Activated T-helper 2 cell treated with anti-CD3 and anti-CD28 coated beads, Interferon-gamma antibody, Interleukin-2, Interleukin-4, amounts not matched to agents 10 μg/mL and 5 μg/mL and 100 μg/mL, durations not matched to agents 14 hours and 24 hours and 36 hours (primary cell): ENCODE measurements at regions not wholly inside any gene's neighbourhood (a gene's known extent, or its start where the extent isn't known, plus 50 kb on each side); places are given as distances from the start of the nearest gene placed in this dataset.
"Not testable (repeated sequence)": the region's sequence is repeated elsewhere in the genome, so short reads cannot be mapped to it uniquely, and the experiment has no call there.

ENCODE experiments used
- DNase-seq: peaks from one replicate; pipeline ENCODE4 v3.0.0; 2021; ENCODE audit warnings: low spot score
- H3K27ac Mint-ChIP-seq: one replicate; pipeline ENCODE4 v1.8.0; 2021; ENCODE audit warnings: mixed read lengths
- H3K27me3 Mint-ChIP-seq: one replicate; pipeline ENCODE4 v1.8.0; 2021; ENCODE audit warnings: low read depth, mixed read lengths
- H3K36me3 Mint-ChIP-seq: one replicate; pipeline ENCODE4 v1.8.0; 2021; ENCODE audit warnings: low read depth, mixed read lengths
- H3K4me1 Mint-ChIP-seq: one replicate; pipeline ENCODE4 v1.8.0; 2021; ENCODE audit warnings: low read depth, mixed read lengths
- H3K4me3 Mint-ChIP-seq: one replicate; pipeline ENCODE4 v1.8.0; 2021; ENCODE audit warnings: low read depth, mild to moderate bottlenecking, moderate library complexity, mixed read lengths
- H3K9me3 Mint-ChIP-seq: one replicate; pipeline ENCODE4 v1.8.0; 2021; ENCODE audit warnings: mixed read lengths
- intact Hi-C: fragments of 100-400 bp; cut with micrococcal nuclease; formaldehyde crosslinking; loops from one replicate; pipeline ENCODE4 v1.15.1; 2023

- H3K27me3 Mint-ChIP-seq: no peaks in the 10 kb centered on the region
- peaks cover 43% of the 10 kb centered on the region for H3K9me3 Mint-ChIP-seq
- DNase-seq: no peak
- no peak overlapping the region for H3K27ac Mint-ChIP-seq
- no peaks in the 10 kb centered on the region for H3K36me3 Mint-ChIP-seq
- no peak overlapping the region for H3K4me3 Mint-ChIP-seq
- intact Hi-C loops: no loop called here
- no peaks in the 10 kb centered on the region for H3K4me1 Mint-ChIP-seq
These were observed 776.6 kb downstream of the ZNF385D start for GRCh38 chr3:20974396-20974795.

- H3K4me1 Mint-ChIP-seq, H3K36me3 Mint-ChIP-seq, intact Hi-C loops, DNase-seq, H3K27me3 Mint-ChIP-seq, H3K27ac Mint-ChIP-seq, H3K4me3 Mint-ChIP-seq: not testable (repeated sequence)
- peaks cover 59% of the 10 kb centered on the region for H3K9me3 Mint-ChIP-seq
These were observed 780.2 kb downstream of the ZNF385D start for GRCh38 chr3:20970807-20971206.

GRCh38 chr3:20967485-20967884 lies 781.5 kb upstream of the SGO1 start:
- H3K27ac Mint-ChIP-seq: not testable (repeated sequence)

DNA sequence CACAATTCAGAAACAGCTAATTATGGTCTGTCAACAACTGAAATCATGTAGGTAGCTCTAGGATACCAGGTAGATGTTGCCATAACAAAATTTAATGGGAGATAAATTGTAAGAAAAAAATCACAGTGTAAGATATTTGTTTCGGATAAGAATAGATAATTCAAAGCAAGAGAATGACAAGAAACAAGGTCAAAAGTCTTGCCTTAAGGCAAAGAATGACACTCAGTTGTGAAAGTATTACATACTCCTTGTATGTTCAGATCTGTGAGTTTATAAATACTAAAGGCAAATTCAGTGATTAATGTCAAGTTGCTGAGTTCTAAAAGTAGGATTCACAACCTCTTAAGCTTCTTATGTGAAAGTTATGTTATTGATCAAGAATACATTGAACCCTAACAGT lies 772.2 kb upstream of the SGO1 start:
- peaks cover 40% of the 10 kb centered on the region for H3K9me3 Mint-ChIP-seq
- DNase-seq: no peak
- H3K36me3 Mint-ChIP-seq: no peaks in the 10 kb centered on the region
- intact Hi-C loops: no loop called here
- H3K27me3 Mint-ChIP-seq: no peaks in the 10 kb centered on the region
- no peak overlapping the region for H3K4me3 Mint-ChIP-seq
- H3K27ac Mint-ChIP-seq: no peak overlapping the region
- H3K4me1 Mint-ChIP-seq: no peaks in the 10 kb centered on the region

More at GRCh38 chr3:20967485-20967884, 781.5 kb upstream of the SGO1 start:
- H3K27me3 Mint-ChIP-seq, H3K4me3 Mint-ChIP-seq, H3K4me1 Mint-ChIP-seq, DNase-seq, H3K36me3 Mint-ChIP-seq, intact Hi-C loops: not testable (repeated sequence)
- H3K9me3 Mint-ChIP-seq: peaks cover 75% of the 10 kb centered on the region

GRCh38 chr3:20945892-20946291 lies 759.9 kb upstream of the SGO1 start:
- peaks cover 34% of the 10 kb centered on the region for H3K9me3 Mint-ChIP-seq

DNA sequence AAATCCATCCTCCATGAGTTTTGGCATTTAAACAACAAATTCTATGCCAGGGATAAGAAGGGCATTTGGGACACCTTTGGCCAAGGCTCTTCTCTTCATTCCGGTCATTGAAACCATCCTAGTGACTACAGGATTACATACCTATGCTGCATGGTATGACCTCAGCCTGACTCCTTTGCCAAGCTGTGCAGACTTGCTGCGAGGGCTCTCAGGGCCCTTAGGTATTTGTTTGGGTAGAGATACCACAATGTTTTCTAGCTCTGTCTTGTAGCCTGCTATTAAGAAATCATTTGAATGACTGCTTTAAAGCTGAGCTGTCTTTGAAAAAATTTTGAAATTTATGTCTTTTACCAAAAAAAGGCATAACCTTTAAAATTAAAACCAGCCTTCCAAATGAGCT lies 749.8 kb upstream of the SGO1 start:
- Mint-ChIP-seq H3K27ac (no peak overlapping the region), H3K36me3 (no peaks in the 10 kb centered on the region), H3K27me3 (no peaks in the 10 kb centered on the region), H3K9me3 (peaks cover 15% of the 10 kb centered on the region), H3K4me3 (no peak overlapping the region), H3K4me1 (no peaks in the 10 kb centered on the region)
- intact Hi-C loops: no loop called here
- no peak for DNase-seq

More at GRCh38 chr3:20945892-20946291, 759.9 kb upstream of the SGO1 start:
- Mint-ChIP-seq H3K4me1 (no peaks in the 10 kb centered on the region), H3K27ac (no peak overlapping the region), H3K36me3 (no peaks in the 10 kb centered on the region), H3K27me3 (no peaks in the 10 kb centered on the region), H3K4me3 (no peak overlapping the region)
- intact Hi-C loops: no loop called here
- no peak for DNase-seq

DNA sequence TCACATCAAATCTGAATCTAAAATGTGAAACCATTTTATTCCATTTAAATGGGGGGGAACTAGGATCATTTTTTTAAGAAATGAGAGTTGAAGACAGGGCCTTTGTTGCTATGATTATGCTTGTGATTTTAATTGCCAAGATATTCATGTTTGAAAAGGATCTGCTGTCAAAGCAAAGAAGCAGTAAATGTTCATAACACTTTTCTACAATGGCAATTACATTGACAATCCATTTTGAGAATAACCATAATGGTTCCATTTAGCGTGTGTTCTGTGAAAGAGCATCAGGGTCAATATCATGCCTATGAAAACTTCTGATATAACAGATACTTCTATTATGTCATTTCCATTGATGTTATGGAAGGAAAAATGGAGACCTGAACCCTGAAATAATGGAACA lies 745.8 kb upstream of the SGO1 start:
- Mint-ChIP-seq H3K4me3 (no peak overlapping the region), H3K27me3 (no peaks in the 10 kb centered on the region), H3K27ac (no peak overlapping the region), H3K9me3 (peaks cover 27% of the 10 kb centered on the region), H3K4me1 (no peaks in the 10 kb centered on the region), H3K36me3 (no peaks in the 10 kb centered on the region)
- intact Hi-C loops: no loop called here
- no peak for DNase-seq

DNA sequence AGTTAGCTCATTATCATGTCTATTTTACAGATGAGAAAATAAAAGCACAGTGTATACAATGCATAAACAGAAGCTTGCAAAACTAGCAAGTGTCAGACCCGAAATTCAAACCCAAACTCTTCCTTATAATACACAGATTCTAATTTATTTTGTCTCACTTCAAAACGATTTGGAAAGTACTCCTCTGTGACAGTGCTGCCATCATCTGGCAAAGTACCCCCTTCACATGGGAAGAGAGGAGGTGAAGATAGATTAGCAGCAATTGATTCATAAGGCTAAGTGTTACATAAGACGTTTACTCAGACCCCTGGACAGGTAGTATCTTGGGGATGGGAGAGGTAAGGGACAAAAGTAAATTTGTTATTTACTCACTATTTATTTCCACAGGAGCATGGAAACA lies 744.0 kb upstream of the SGO1 start:
- Mint-ChIP-seq H3K27me3 (no peaks in the 10 kb centered on the region), H3K9me3 (peaks cover 31% of the 10 kb centered on the region)

GRCh38 chr3:20924646-20925385 lies 738.8 kb upstream of the SGO1 start:
- intact Hi-C loops: no loop called here
- no peak for DNase-seq
- H3K27me3 Mint-ChIP-seq: no peaks in the 10 kb centered on the region
- peaks cover 36% of the 10 kb centered on the region for H3K9me3 Mint-ChIP-seq
- no peaks in the 10 kb centered on the region for H3K4me1 Mint-ChIP-seq
- no peak overlapping the region for H3K4me3 Mint-ChIP-seq
- no peak overlapping the region for H3K27ac Mint-ChIP-seq
- no peaks in the 10 kb centered on the region for H3K36me3 Mint-ChIP-seq

More for the DNA sequence above, 744.0 kb upstream of the SGO1 start:
- Mint-ChIP-seq H3K27ac (no peak overlapping the region), H3K4me3 (no peak overlapping the region), H3K36me3 (no peaks in the 10 kb centered on the region), H3K4me1 (no peaks in the 10 kb centered on the region)
- intact Hi-C loops: no loop called here
- no peak for DNase-seq

GRCh38 chr3:20921112-20921511 lies 735.1 kb upstream of the SGO1 start:
- H3K4me1 Mint-ChIP-seq, intact Hi-C loops, H3K27me3 Mint-ChIP-seq, H3K27ac Mint-ChIP-seq, H3K36me3 Mint-ChIP-seq, H3K4me3 Mint-ChIP-seq, DNase-seq: not testable (repeated sequence)
- H3K9me3 Mint-ChIP-seq: peaks cover 57% of the 10 kb centered on the region

- DNase-seq: no peak
- H3K27me3 Mint-ChIP-seq: no peaks in the 10 kb centered on the region
- no peak overlapping the region for H3K27ac Mint-ChIP-seq
- peaks cover 45% of the 10 kb centered on the region for H3K9me3 Mint-ChIP-seq
- intact Hi-C loops: no loop called here
- H3K36me3 Mint-ChIP-seq: no peaks in the 10 kb centered on the region
- no peaks in the 10 kb centered on the region for H3K4me1 Mint-ChIP-seq
- no peak overlapping the region for H3K4me3 Mint-ChIP-seq
These were observed 731.1 kb upstream of the SGO1 start for GRCh38 chr3:20916951-20917606.

GRCh38 chr3:20914310-20914709 lies 728.3 kb upstream of the SGO1 start:
- H3K27ac Mint-ChIP-seq: no peak overlapping the region
- no peak overlapping the region for H3K4me3 Mint-ChIP-seq
- H3K27me3 Mint-ChIP-seq: no peaks in the 10 kb centered on the region
- H3K36me3 Mint-ChIP-seq: no peaks in the 10 kb centered on the region
- intact Hi-C loops: no loop called here
- no peaks in the 10 kb centered on the region for H3K4me1 Mint-ChIP-seq
- DNase-seq: no peak
- peaks cover 35% of the 10 kb centered on the region for H3K9me3 Mint-ChIP-seq

DNA sequence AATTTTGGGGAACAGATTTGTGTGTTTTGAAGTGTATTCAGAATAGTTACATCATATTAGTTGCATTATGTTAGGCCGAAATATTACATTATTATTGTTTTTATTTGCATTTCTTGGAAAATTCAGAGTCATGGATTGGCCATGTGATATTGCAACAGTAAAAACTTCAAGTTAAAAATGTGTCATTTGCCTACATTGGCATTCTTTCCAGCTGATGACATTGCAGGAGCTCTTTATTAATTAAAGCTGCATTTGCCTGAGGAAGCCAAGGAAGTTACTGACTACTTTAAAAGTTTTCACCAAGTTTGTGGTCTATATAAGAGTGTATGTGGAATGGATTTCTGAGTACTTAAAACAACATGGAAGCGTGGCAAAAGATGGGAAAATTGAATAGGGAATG lies 726.4 kb upstream of the SGO1 start:
- H3K9me3 Mint-ChIP-seq: peaks cover 18% of the 10 kb centered on the region
- no peaks in the 10 kb centered on the region for H3K4me1 Mint-ChIP-seq
- no peaks in the 10 kb centered on the region for H3K27me3 Mint-ChIP-seq
- DNase-seq: no peak
- intact Hi-C loops: no loop called here
- no peak overlapping the region for H3K4me3 Mint-ChIP-seq
- H3K27ac Mint-ChIP-seq: no peak overlapping the region
- H3K36me3 Mint-ChIP-seq: no peaks in the 10 kb centered on the region
